Keratinocyte (primary cell): ENCODE measurements at regions not wholly inside any gene's neighbourhood (a gene's known extent, or its start where the extent isn't known, plus 50 kb on each side); places are given as distances from the start of the nearest gene placed in this dataset.

Experiments
- DNase-seq: peaks from one replicate; pipeline ENCODE4 v3.0.0-alpha.2; 2011; ENCODE audit warnings: low read depth, missing footprints, low spot score
- FAIRE-seq: peaks from 2 replicates; lab custom pipeline; 2011; peaks lifted over from hg19 to GRCh38; lab: Jason Lieb, UNC
- H2AFZ ChIP-seq: 2 replicates; pipeline ENCODE4 v1.6.0; 2012; ENCODE audit warnings: low read length, control low read depth, inconsistent platforms; ENCODE audit not compliant: control insufficient read depth
- H3K27ac ChIP-seq: 2 replicates; pipeline ENCODE4 v1.5.1; 2011; ENCODE audit warnings: low read length; ENCODE audit not compliant: control insufficient read depth, insufficient read depth
- H3K27me3 ChIP-seq: 3 replicates; pipeline ENCODE4 v1.6.0; 2011; ENCODE audit warnings: low read length; ENCODE audit not compliant: control insufficient read depth, insufficient read depth; ENCODE audit errors: extremely low read depth
- H3K36me3 ChIP-seq, 2 experiments: 2 replicates in 1 of 2; 3 replicates in 1 of 2; pipeline ENCODE4 v1.5.1; 2011; ENCODE audit warnings: low read length in 2 of 2, mild to moderate bottlenecking in 1 of 2; ENCODE audit not compliant: control insufficient read depth in 2 of 2, insufficient read depth in 2 of 2; ENCODE audit errors: extremely low read depth in 1 of 2
- H3K4me1 ChIP-seq: 3 replicates; pipeline ENCODE4 v1.5.1; 2011; ENCODE audit warnings: low read length; ENCODE audit not compliant: control insufficient read depth, insufficient read depth; ENCODE audit errors: extremely low read depth
- H3K4me2 ChIP-seq: 3 replicates; pipeline ENCODE4 v1.6.0; 2011; ENCODE audit warnings: low read depth, low read length; ENCODE audit not compliant: control insufficient read depth, insufficient read depth; ENCODE audit errors: extremely low read depth
- H3K4me3 ChIP-seq, 3 experiments: fragments of 200-600 bp in 1 of 3; sonication (generic) in 1 of 3; 2 replicates in 2 of 3; 3 replicates in 1 of 3; pipeline ENCODE4 v1.5.1; 2011 to 2016; ENCODE audit warnings: low read length in 3 of 3, mild to moderate bottlenecking in 3 of 3, control low read depth in 2 of 3, inconsistent platforms in 1 of 3, low read depth in 1 of 3, mixed read lengths in 1 of 3, mixed run types in 1 of 3, moderate library complexity in 1 of 3; ENCODE audit not compliant: control insufficient read depth in 2 of 3, insufficient read depth in 2 of 3; ENCODE audit errors: extremely low read depth in 1 of 3
- H3K79me2 ChIP-seq: 2 replicates; pipeline ENCODE4 v1.6.0; 2012; ENCODE audit warnings: low read length; ENCODE audit not compliant: control insufficient read depth, insufficient read depth
- H3K9ac ChIP-seq: 3 replicates; pipeline ENCODE4 v1.6.0; 2011; ENCODE audit warnings: low read length; ENCODE audit not compliant: control insufficient read depth, insufficient read depth; ENCODE audit errors: extremely low read depth
- H3K9me1 ChIP-seq: 3 replicates; pipeline ENCODE4 v1.6.0; 2011; ENCODE audit warnings: low read length; ENCODE audit not compliant: control insufficient read depth, insufficient read depth; ENCODE audit errors: extremely low read depth
- H3K9me3 ChIP-seq: 2 replicates; pipeline ENCODE4 v1.5.1; 2012; ENCODE audit warnings: low read depth, low read length; ENCODE audit not compliant: control insufficient read depth
- H4K20me1 ChIP-seq: 3 replicates; pipeline ENCODE4 v1.6.0; 2011; ENCODE audit warnings: low read length; ENCODE audit not compliant: control insufficient read depth, insufficient read depth; ENCODE audit errors: extremely low read depth
- CTCF ChIP-seq, 3 experiments: IDR thresholded peaks in 1 of 3; conservative IDR thresholded peaks in 1 of 3; optimal IDR thresholded peaks in 1 of 3; 2 replicates in 2 of 3; 3 replicates in 1 of 3; pipeline versions ENCODE3 to v1.5.1; 2011; ENCODE audit warnings: low read length in 3 of 3, mild to moderate bottlenecking in 3 of 3, moderate library complexity in 2 of 3, control low read depth in 1 of 3, inconsistent platforms in 1 of 3; ENCODE audit not compliant: insufficient read depth in 2 of 3; ENCODE audit errors: extremely low read depth in 1 of 3
- EZH2 ChIP-seq: IDR thresholded peaks from one replicate; pipeline ENCODE4 v1.6.1; 2012; ENCODE audit warnings: inconsistent platforms, mild to moderate bottlenecking, low read length, moderate library complexity
- dilution Hi-C: fragments of 300-500 bp; cut with MboI; formaldehyde crosslinking; loops from one replicate; pipeline ENCODE4 v1.7.0; 2020; ENCODE audit warnings: low sequenced_read_pairs; ENCODE audit not compliant: extremely low pct_ligation_motif_present

DNA sequence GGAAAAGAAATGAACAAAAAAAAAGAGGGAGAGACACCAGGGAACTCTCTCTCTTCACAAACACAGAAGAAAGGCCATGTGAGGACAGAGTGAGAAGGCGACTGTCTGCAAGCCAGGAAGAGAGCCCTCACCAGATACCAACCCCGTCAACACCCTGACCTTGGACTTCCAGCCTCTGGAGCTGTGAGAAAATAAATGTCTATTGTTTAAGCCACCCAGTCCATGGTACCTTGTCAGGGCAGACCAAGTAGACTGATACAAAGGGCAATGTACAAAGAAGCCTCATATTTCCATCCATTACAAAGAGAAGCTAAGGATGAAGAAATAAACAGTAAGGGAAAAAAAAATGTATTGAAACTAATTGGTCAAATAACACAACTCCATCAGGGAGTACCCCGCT is 146.6 kb downstream of the ZNF281 start:
- DNase-seq (no peak), FAIRE-seq (no peak)
- Histone ChIP-seq H3K9me1 (no peaks in the 10 kb centered on the region), H3K4me2 (no peak overlapping the region), H3K9ac (no peak overlapping the region), H3K27ac (no peak overlapping the region), H3K27me3 (no peaks in the 10 kb centered on the region), H4K20me1 (no peaks in the 10 kb centered on the region), H3K79me2 (no peaks in the 10 kb centered on the region), H3K4me3 (no peak overlapping the region), H2AFZ (no peak overlapping the region), H3K4me1 (no peaks in the 10 kb centered on the region), H3K36me3 (no peaks in the 10 kb centered on the region), H3K9me3 (no peaks in the 10 kb centered on the region)
- TF ChIP-seq CTCF (optimal IDR thresholded peaks at IDR 0.05 in 1 of 3, IDR thresholded peaks at IDR 0.05 in 1 of 3, conservative IDR thresholded peaks at IDR 0.05 in 1 of 3; ENCODE audit: extremely low read depth in 1 of 3, insufficient read depth in 2 of 3, low read length in 3 of 3): no peak
- no peak for TF ChIP-seq EZH2
- dilution Hi-C loops: no loop called here

DNA sequence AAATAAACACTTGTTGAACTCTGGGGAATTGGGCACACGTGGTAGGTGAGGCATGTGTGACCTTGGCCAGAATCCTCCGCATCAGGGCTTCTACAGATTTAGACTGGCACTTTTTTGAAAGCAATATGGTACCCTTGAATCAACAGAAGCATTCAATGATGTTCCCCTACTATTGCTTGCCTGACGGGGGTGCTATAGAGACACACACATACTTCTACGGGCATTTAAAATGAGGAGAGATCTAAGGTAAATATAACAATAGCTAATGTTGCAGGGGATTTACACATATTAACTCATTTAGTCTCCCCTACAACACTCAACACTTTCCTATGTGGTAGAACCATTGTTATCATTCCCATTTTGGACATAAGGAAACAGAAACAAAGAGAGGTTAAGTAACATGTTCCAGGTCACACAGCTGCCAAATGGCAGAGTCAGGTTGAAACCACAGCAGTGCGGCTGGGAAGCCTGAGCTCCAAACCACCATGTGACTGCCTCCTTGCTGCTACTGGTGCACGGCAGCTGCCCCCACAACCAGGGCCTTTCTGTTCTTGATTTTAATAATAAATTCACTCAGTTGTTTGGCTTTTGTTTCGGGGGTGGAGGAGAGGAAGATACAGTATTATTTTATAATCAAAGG is 147.4 kb downstream of the ZNF281 start:
- H3K27me3 ChIP-seq: peaks cover under 1% of the 10 kb centered on the region
- H3K79me2 ChIP-seq: no peaks in the 10 kb centered on the region
- H3K27ac ChIP-seq: no peak overlapping the region
- H4K20me1 ChIP-seq: no peaks in the 10 kb centered on the region
- no peaks in the 10 kb centered on the region for H3K4me1 ChIP-seq
- dilution Hi-C loops: no loop called here
- DNase-seq (no peak), FAIRE-seq (no peak)
- H3K36me3 ChIP-seq: no peaks in the 10 kb centered on the region
- H3K4me2 ChIP-seq: no peak overlapping the region
- no peaks in the 10 kb centered on the region for H3K9me3 ChIP-seq
- H3K9me1 ChIP-seq: no peaks in the 10 kb centered on the region
- no peak overlapping the region for H3K9ac ChIP-seq
- H2AFZ ChIP-seq: no peak overlapping the region
- H3K4me3 ChIP-seq: no peak overlapping the region
- TF ChIP-seq EZH2 (no peak), CTCF (optimal IDR thresholded peaks at IDR 0.05 in 1 of 3, IDR thresholded peaks at IDR 0.05 in 1 of 3, conservative IDR thresholded peaks at IDR 0.05 in 1 of 3; ENCODE audit: extremely low read depth in 1 of 3, insufficient read depth in 2 of 3, low read length in 3 of 3) (no peak)
